ENCODE measurements at regions not wholly inside any gene's neighbourhood (a gene's known extent, or its start where the extent isn't known, plus 50 kb on each side); places are given as distances from the start of the nearest gene placed in this dataset.

DNA sequence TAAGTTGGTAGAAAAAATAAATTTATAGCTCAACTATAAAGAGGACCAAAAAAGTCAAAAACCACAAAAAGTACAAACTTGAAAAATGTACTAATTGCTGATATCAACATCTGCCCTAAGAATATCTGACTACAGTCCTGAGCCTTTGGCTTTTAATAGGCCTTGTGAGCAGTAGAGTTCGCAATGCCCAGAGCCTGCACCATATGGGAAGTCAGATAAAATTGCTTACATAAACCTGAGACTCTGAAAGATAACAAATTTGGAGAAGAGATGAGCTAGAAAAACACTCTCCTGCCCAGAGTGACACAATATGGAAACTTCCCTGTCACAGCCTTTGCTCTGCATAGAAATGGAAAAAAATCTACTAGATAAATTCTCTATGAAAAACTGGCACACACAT, 368.0 kb upstream of the GRIN3A start:
- H3K27ac Mint-ChIP-seq, result no peak overlapping the region
- no peaks in the 10 kb centered on the region for H3K27me3 Mint-ChIP-seq (ENCODE audit: insufficient read depth)
- no peak for DNase-seq
- no peak overlapping the region for H3K4me3 Mint-ChIP-seq
- no peaks in the 10 kb centered on the region for H3K36me3 Mint-ChIP-seq (ENCODE audit: low read depth)
- H3K4me1 Mint-ChIP-seq (ENCODE audit: low read depth), result no peaks in the 10 kb centered on the region
- H3K9me3 Mint-ChIP-seq, result peaks cover 22% of the 10 kb centered on the region
- TF ChIP-seq, protein P1, sequence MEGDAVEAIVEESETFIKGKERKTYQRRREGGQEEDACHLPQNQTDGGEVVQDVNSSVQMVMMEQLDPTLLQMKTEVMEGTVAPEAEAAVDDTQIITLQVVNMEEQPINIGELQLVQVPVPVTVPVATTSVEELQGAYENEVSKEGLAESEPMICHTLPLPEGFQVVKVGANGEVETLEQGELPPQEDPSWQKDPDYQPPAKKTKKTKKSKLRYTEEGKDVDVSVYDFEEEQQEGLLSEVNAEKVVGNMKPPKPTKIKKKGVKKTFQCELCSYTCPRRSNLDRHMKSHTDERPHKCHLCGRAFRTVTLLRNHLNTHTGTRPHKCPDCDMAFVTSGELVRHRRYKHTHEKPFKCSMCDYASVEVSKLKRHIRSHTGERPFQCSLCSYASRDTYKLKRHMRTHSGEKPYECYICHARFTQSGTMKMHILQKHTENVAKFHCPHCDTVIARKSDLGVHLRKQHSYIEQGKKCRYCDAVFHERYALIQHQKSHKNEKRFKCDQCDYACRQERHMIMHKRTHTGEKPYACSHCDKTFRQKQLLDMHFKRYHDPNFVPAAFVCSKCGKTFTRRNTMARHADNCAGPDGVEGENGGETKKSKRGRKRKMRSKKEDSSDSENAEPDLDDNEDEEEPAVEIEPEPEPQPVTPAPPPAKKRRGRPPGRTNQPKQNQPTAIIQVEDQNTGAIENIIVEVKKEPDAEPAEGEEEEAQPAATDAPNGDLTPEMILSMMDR (IDR thresholded peaks at IDR 0.05), result no peak

DNA sequence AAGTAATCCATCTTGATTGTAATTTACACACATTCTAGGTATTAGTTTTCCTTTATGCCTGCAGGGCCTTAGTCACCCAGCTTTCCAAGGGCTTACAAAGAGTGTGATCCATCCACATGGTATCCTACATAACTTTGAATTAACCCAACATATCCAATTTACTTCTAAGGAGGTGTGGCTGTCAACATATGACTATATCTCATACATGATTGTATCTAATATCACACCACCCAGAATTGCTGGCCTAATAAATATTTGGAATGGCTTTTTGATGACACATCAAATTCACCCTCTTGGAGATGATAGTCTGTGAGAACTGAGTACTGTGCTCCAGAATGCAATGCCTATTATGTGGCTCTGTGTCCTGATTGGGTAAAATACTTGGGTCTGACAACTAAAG, 363.3 kb upstream of the GRIN3A start:
- H3K27ac Mint-ChIP-seq, result no peak overlapping the region
- H3K27me3 Mint-ChIP-seq (ENCODE audit: insufficient read depth), result no peaks in the 10 kb centered on the region
- no peak for DNase-seq
- no peaks in the 10 kb centered on the region for H3K4me1 Mint-ChIP-seq (ENCODE audit: low read depth)
- H3K36me3 Mint-ChIP-seq (ENCODE audit: low read depth), result no peaks in the 10 kb centered on the region
- H3K9me3 Mint-ChIP-seq, result peaks cover 40% of the 10 kb centered on the region
- no peak overlapping the region for H3K4me3 Mint-ChIP-seq
- TF ChIP-seq, protein P1 (IDR thresholded peaks at IDR 0.05), result no peak

DNA sequence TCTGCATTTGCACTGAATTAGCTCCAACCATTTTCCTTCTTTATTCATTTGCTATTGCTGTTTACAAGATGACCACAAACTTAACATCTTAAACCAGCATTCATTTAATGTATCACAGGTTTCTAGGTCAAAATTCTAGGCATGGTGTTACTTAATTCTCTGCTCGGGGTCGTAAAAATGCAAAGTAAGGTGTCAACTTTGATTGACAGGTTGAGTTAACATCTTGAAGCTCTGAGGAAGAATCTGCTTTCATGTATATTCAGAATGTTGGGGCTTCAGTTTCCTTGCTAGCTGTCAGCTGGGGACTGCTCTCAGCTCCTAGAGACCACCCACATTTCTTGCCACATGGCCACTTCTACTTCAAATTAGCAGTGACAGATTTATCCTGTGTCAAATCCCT, 348.7 kb upstream of the GRIN3A start:
- Mint-ChIP-seq H3K4me1 (ENCODE audit: low read depth) (no peaks in the 10 kb centered on the region), H3K27me3 (ENCODE audit: insufficient read depth) (no peaks in the 10 kb centered on the region), H3K27ac (no peak overlapping the region), H3K9me3 (peaks cover 12% of the 10 kb centered on the region), H3K36me3 (ENCODE audit: low read depth) (no peaks in the 10 kb centered on the region), H3K4me3 (no peak overlapping the region)
- TF ChIP-seq, protein P1 (IDR thresholded peaks at IDR 0.05), result no peak
- no peak for DNase-seq

DNA sequence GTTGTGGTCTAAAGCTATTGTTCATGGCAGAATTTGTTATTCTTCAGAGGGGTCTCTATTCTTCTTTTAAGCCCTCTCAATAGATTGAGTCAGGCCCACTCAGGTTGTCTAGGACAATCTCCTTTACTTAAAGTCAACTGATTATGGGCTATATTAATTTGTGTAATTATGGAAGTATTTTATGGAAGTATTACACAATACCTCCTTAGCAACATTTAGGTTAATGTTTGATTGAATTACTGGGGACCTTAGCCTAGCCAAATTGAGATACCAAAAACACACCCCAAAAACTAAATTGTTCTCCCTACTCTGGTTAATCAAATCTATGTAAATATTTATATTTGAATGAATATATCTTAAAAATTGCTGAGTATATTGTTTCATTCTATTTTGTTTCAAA, 347.1 kb upstream of the GRIN3A start:
- no peak overlapping the region for H3K4me3 Mint-ChIP-seq
- H3K27ac Mint-ChIP-seq, result no peak overlapping the region
- H3K36me3 Mint-ChIP-seq (ENCODE audit: low read depth), result no peaks in the 10 kb centered on the region
- no peak for DNase-seq
- peaks cover 8% of the 10 kb centered on the region for H3K9me3 Mint-ChIP-seq
- TF ChIP-seq, protein P1 (IDR thresholded peaks at IDR 0.05), result no peak
- H3K4me1 Mint-ChIP-seq (ENCODE audit: low read depth), result no peaks in the 10 kb centered on the region
- no peaks in the 10 kb centered on the region for H3K27me3 Mint-ChIP-seq (ENCODE audit: insufficient read depth)

DNA sequence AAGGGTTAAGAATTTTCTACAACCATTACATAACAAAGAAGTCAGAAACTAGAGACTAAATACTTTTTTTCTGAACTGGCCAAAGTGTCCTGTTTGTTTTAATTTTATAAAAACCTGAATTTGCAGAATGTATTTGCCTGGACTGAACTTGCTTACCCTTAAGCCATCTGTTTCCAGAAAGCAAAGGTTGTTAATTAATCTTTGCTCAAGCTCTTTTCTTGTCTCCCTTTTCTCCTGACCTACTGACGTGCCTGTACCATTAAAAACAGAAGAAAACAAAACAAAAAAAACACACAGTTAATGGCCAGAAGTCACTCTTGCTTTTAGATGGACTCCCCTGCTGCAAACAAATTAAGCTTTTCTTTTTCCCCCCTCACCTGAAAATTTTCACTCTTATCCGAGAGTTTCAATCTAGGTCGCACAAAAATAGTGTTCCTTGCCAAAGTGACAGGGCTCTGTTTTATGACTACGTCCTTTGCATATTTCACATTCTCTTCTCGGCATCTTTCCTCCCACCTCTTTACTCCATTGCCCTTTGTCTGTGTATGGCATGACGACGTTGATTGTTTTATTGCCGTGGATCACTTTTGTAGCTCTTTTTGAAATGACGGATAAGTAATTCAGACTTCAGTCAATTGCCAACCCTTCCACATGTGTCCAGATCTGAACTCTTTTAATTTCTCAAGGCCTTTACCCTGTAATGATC, 333.8 kb upstream of the GRIN3A start:
- Mint-ChIP-seq H3K36me3 (ENCODE audit: low read depth) (no peaks in the 10 kb centered on the region), H3K9me3 (peaks cover 41% of the 10 kb centered on the region), H3K27me3 (ENCODE audit: insufficient read depth) (no peaks in the 10 kb centered on the region; the same call in 1 of the 2 replicates), H3K4me1 (ENCODE audit: low read depth) (no peaks in the 10 kb centered on the region), H3K4me3 (no peak overlapping the region), H3K27ac (no peak overlapping the region)
- no peak for DNase-seq
- TF ChIP-seq, protein P1 (IDR thresholded peaks at IDR 0.05), result no peak
